DOHH2 (cell line): ENCODE measurements at regions not wholly inside any gene's neighbourhood (a gene's known extent, or its start where the extent isn't known, plus 50 kb on each side); places are given as distances from the start of the nearest gene placed in this dataset.

Experiments used
- EZH2phosphoT487 ChIP-seq: fragments of 200-600 bp; sonication (generic); IDR thresholded peaks from 2 replicates; pipeline ENCODE4 v1.6.1; 2017; ENCODE audit warnings: borderline replicate concordance, mild to moderate bottlenecking, antibody characterized with exemption, low read length, moderate library complexity, mixed read lengths
- TF ChIP-seq, protein P1 (sequence below): fragments of 200-600 bp; sonication (generic); IDR thresholded peaks from one replicate; pipeline ENCODE4 v1.5.1; 2014; ENCODE audit warnings: antibody characterized with exemption, mild to moderate bottlenecking, low read depth, low read length; ENCODE audit not compliant: poor library complexity, severe bottlenecking

GRCh38 chr11:134901542-134901941 lies 489.5 kb upstream of the B3GAT1 start:
- TF ChIP-seq, protein P1, sequence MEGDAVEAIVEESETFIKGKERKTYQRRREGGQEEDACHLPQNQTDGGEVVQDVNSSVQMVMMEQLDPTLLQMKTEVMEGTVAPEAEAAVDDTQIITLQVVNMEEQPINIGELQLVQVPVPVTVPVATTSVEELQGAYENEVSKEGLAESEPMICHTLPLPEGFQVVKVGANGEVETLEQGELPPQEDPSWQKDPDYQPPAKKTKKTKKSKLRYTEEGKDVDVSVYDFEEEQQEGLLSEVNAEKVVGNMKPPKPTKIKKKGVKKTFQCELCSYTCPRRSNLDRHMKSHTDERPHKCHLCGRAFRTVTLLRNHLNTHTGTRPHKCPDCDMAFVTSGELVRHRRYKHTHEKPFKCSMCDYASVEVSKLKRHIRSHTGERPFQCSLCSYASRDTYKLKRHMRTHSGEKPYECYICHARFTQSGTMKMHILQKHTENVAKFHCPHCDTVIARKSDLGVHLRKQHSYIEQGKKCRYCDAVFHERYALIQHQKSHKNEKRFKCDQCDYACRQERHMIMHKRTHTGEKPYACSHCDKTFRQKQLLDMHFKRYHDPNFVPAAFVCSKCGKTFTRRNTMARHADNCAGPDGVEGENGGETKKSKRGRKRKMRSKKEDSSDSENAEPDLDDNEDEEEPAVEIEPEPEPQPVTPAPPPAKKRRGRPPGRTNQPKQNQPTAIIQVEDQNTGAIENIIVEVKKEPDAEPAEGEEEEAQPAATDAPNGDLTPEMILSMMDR = no peak
- TF ChIP-seq EZH2phosphoT487 = no peak
